Hepatocyte (in vitro differentiated cells): ENCODE measurements at regions not wholly inside any gene's neighbourhood (a gene's known extent, or its start where the extent isn't known, plus 50 kb on each side); places are given as distances from the start of the nearest gene placed in this dataset.

Experiments used
- CTCF ChIP-seq: fragments of 200-600 bp; sonication (generic); IDR thresholded peaks from 2 replicates; pipeline ENCODE4 v1.5.1; 2016; ENCODE audit warnings: antibody characterized with exemption, mild to moderate bottlenecking; ENCODE audit not compliant: poor library complexity
- EZH2 ChIP-seq: fragments of 200-600 bp; sonication (generic); IDR thresholded peaks from 2 replicates; pipeline ENCODE4 v1.6.1; 2016; ENCODE audit warnings: antibody characterized with exemption, mild to moderate bottlenecking, borderline replicate concordance

GRCh38 chr5:135126688-135127438 is 92.8 kb upstream of the PITX1 start:
- TF ChIP-seq CTCF (no peak), EZH2 (no peak)
